ENCODE measurements at regions not wholly inside any gene's neighbourhood (a gene's known extent, or its start where the extent isn't known, plus 50 kb on each side); places are given as distances from the start of the nearest gene placed in this dataset.
"Not testable (repeated sequence)": the region's sequence is repeated elsewhere in the genome, so short reads cannot be mapped to it uniquely, and the experiment has no call there.

- FAIRE-seq = no peak
- TF ChIP-seq TAF1 (IDR thresholded peaks at IDR 0.05; ENCODE audit: borderline replicate concordance, low read depth, low read length) = no peak
- no peak for TF ChIP-seq POLR2AphosphoS5 (IDR thresholded peaks at IDR 0.05; ENCODE audit: low read depth, low read length)
- TF ChIP-seq POLR2A (IDR thresholded peaks at IDR 0.05; ENCODE audit: low read depth, low read length) = no peak
- DNase-seq (ENCODE audit: insufficient read length) = no peak
Observed at GRCh38 chr14:24708684-24709083, 74.7 kb upstream of the GZMB start.

GRCh38 chr14:24706351-24706750, 72.4 kb upstream of the GZMB start:
- TF ChIP-seq POLR2AphosphoS5 (IDR thresholded peaks at IDR 0.05; ENCODE audit: low read depth, low read length) (no peak), POLR2A (IDR thresholded peaks at IDR 0.05; ENCODE audit: low read depth, low read length) (no peak), TAF1 (IDR thresholded peaks at IDR 0.05; ENCODE audit: borderline replicate concordance, low read depth, low read length) (no peak)
- FAIRE-seq (no peak), DNase-seq (ENCODE audit: insufficient read length) (no peak)

GRCh38 chr14:24705840-24706239, 71.8 kb upstream of the GZMB start:
- FAIRE-seq (peak; percentile 70), DNase-seq (ENCODE audit: insufficient read length) (peak; percentile 21)
- no peak for TF ChIP-seq POLR2AphosphoS5 (IDR thresholded peaks at IDR 0.05; ENCODE audit: low read depth, low read length)
- TF ChIP-seq POLR2A (IDR thresholded peaks at IDR 0.05; ENCODE audit: low read depth, low read length) = no peak
- no peak for TF ChIP-seq TAF1 (IDR thresholded peaks at IDR 0.05; ENCODE audit: borderline replicate concordance, low read depth, low read length)

GRCh38 chr14:24701062-24701461, 67.1 kb upstream of the GZMB start:
- TF ChIP-seq POLR2AphosphoS5 (IDR thresholded peaks at IDR 0.05; ENCODE audit: low read depth, low read length) (no peak), POLR2A (IDR thresholded peaks at IDR 0.05; ENCODE audit: low read depth, low read length) (no peak), TAF1 (IDR thresholded peaks at IDR 0.05; ENCODE audit: borderline replicate concordance, low read depth, low read length) (no peak)
- DNase-seq (ENCODE audit: insufficient read length) (no peak), FAIRE-seq (no peak)

GRCh38 chr14:24700511-24700910, 66.5 kb upstream of the GZMB start:
- no peak for FAIRE-seq
- TF ChIP-seq TAF1 (IDR thresholded peaks at IDR 0.05; ENCODE audit: borderline replicate concordance, low read depth, low read length) (no peak), POLR2AphosphoS5 (IDR thresholded peaks at IDR 0.05; ENCODE audit: low read depth, low read length) (no peak), POLR2A (IDR thresholded peaks at IDR 0.05; ENCODE audit: low read depth, low read length) (no peak)
- no peak for DNase-seq (ENCODE audit: insufficient read length)

- FAIRE-seq (no peak), DNase-seq (ENCODE audit: insufficient read length) (no peak)
- TF ChIP-seq POLR2A (IDR thresholded peaks at IDR 0.05; ENCODE audit: low read depth, low read length) = no peak
- TF ChIP-seq TAF1 (IDR thresholded peaks at IDR 0.05; ENCODE audit: borderline replicate concordance, low read depth, low read length) = no peak
- no peak for TF ChIP-seq POLR2AphosphoS5 (IDR thresholded peaks at IDR 0.05; ENCODE audit: low read depth, low read length)
Observed at GRCh38 chr14:24699052-24699451, 65.1 kb upstream of the GZMB start.

- not testable (repeated sequence) for FAIRE-seq; DNase-seq (ENCODE audit: insufficient read length)
Observed at GRCh38 chr14:24696280-24696920, 62.4 kb upstream of the GZMB start.

- no peak for DNase-seq (ENCODE audit: insufficient read length)
- TF ChIP-seq POLR2AphosphoS5 (IDR thresholded peaks at IDR 0.05; ENCODE audit: low read depth, low read length) = no peak
- TF ChIP-seq TAF1 (IDR thresholded peaks at IDR 0.05; ENCODE audit: borderline replicate concordance, low read depth, low read length) = no peak
- no peak for TF ChIP-seq POLR2A (IDR thresholded peaks at IDR 0.05; ENCODE audit: low read depth, low read length)
- FAIRE-seq = peak; percentile 89
Observed at GRCh38 chr14:24695265-24696241, 61.6 kb upstream of the GZMB start.

- FAIRE-seq = no peak
- DNase-seq (ENCODE audit: insufficient read length) = no peak
- TF ChIP-seq POLR2AphosphoS5 (IDR thresholded peaks at IDR 0.05; ENCODE audit: low read depth, low read length) = no peak
- TF ChIP-seq POLR2A (IDR thresholded peaks at IDR 0.05; ENCODE audit: low read depth, low read length) = no peak
- no peak for TF ChIP-seq TAF1 (IDR thresholded peaks at IDR 0.05; ENCODE audit: borderline replicate concordance, low read depth, low read length)
Observed at GRCh38 chr14:24694680-24695079, 60.7 kb upstream of the GZMB start.

- no peak for FAIRE-seq
- DNase-seq (ENCODE audit: insufficient read length) = no peak
- no peak for TF ChIP-seq POLR2AphosphoS5 (IDR thresholded peaks at IDR 0.05; ENCODE audit: low read depth, low read length)
- TF ChIP-seq POLR2A (IDR thresholded peaks at IDR 0.05; ENCODE audit: low read depth, low read length) = no peak
- no peak for TF ChIP-seq TAF1 (IDR thresholded peaks at IDR 0.05; ENCODE audit: borderline replicate concordance, low read depth, low read length)
Observed at GRCh38 chr14:24693983-24694382, 60.0 kb upstream of the GZMB start.

GRCh38 chr14:24693353-24693737, 59.4 kb upstream of the GZMB start:
- DNase-seq (ENCODE audit: insufficient read length) = no peak
- no peak for FAIRE-seq
- no peak for TF ChIP-seq POLR2AphosphoS5 (IDR thresholded peaks at IDR 0.05; ENCODE audit: low read depth, low read length)
- no peak for TF ChIP-seq TAF1 (IDR thresholded peaks at IDR 0.05; ENCODE audit: borderline replicate concordance, low read depth, low read length)
- TF ChIP-seq POLR2A (IDR thresholded peaks at IDR 0.05; ENCODE audit: low read depth, low read length) = no peak
